Stimulated activated naive CD8-positive, alpha-beta T cell treated with anti-CD3 and anti-CD28 coated beads, Interleukin-15, amount 100 ng/mL, for 72 hours (primary cell): ENCODE measurements at regions not wholly inside any gene's neighbourhood (a gene's known extent, or its start where the extent isn't known, plus 50 kb on each side); places are given as distances from the start of the nearest gene placed in this dataset.

Source experiments
- ATAC-seq: fragments of 150-1000 bp; cut with Tn5 transposase; 2 replicates; pipeline ENCODE4 v1.10.0; 2021; ENCODE audit warnings: mild to moderate bottlenecking, moderate library complexity
- DNase-seq, 2 donors: peaks; one replicate each; pipeline ENCODE4 v3.0.0; 2021 to 2022
- H3K27ac Mint-ChIP-seq, 2 donors: one replicate each; pipeline ENCODE4 v1.8.0; 2022; ENCODE audit warnings: mild to moderate bottlenecking in 2 of 2, mixed read lengths in 2 of 2, moderate library complexity in 2 of 2
- H3K27me3 Mint-ChIP-seq: one replicate; pipeline ENCODE4 v1.8.0; 2022; ENCODE audit warnings: mixed read lengths
- H3K4me1 Mint-ChIP-seq: one replicate; pipeline ENCODE4 v1.8.0; 2022; ENCODE audit warnings: mild to moderate bottlenecking, mixed read lengths
- H3K4me3 Mint-ChIP-seq, 2 donors: one replicate each; pipeline ENCODE4 v1.8.0; 2022; ENCODE audit warnings: mild to moderate bottlenecking in 2 of 2, mixed read lengths in 2 of 2, moderate library complexity in 1 of 2
- H3K9me3 Mint-ChIP-seq, 2 donors: one replicate each; pipeline ENCODE4 v1.8.0; 2022; ENCODE audit warnings: mixed read lengths in 2 of 2

DNA sequence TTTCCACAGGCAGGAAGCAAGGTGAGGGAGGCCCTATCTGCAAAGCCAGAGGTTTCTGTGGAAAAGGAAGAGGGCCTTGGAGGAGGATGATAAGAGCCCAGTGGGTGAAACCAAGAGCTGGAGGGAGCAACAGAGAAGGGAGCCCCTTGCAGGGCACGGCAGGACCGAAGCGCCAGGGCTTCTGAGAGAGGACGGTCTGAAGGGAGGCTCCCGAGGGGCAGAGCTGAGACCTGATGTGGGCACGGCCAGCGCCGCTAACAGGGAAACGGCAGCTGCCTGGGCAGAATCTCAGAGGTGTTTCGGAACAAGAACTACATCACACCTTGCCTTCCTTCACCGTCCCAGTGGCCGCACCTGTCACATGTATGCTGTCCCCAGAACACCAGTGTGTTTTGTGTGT, 144.3 kb upstream of the ADARB2 start:
- no peaks in the 10 kb centered on the region for H3K4me1 Mint-ChIP-seq
- no peak overlapping the region for H3K4me3 Mint-ChIP-seq
- H3K27ac Mint-ChIP-seq, result peak overlapping the region in 1 of 2 donors; percentile 57
- no peak for DNase-seq
- no peak for ATAC-seq
- peaks cover 6 to 7% of the 10 kb centered on the region in 2 donors for H3K9me3 Mint-ChIP-seq
- H3K27me3 Mint-ChIP-seq, result peaks cover 8% of the 10 kb centered on the region

DNA sequence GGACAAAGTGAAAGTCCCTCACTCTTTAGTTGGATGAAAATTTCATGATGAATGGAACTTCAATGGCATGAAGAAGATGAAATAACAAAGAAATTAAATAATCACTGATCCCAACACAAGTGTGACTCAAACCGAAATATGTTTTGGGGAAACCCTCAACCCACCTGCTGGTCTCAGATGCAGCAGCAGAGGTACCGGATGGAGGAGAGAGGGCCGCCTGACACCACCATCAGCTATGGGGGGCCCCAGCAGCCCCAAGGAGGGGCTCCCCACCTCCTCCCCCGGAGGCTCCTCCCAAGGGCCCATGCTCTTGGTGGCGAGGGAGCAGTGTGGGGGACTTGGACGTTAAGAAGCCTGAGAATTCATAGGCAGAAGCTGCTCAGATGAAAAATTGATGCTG, 137.2 kb upstream of the ADARB2 start:
- ATAC-seq (peak; percentile 35), DNase-seq (no peak)
- H3K27me3 Mint-ChIP-seq, result no peaks in the 10 kb centered on the region
- H3K4me1 Mint-ChIP-seq, result no peaks in the 10 kb centered on the region
- no peak overlapping the region for H3K27ac Mint-ChIP-seq
- no peaks in the 10 kb centered on the region for H3K9me3 Mint-ChIP-seq
- no peak overlapping the region for H3K4me3 Mint-ChIP-seq

DNA sequence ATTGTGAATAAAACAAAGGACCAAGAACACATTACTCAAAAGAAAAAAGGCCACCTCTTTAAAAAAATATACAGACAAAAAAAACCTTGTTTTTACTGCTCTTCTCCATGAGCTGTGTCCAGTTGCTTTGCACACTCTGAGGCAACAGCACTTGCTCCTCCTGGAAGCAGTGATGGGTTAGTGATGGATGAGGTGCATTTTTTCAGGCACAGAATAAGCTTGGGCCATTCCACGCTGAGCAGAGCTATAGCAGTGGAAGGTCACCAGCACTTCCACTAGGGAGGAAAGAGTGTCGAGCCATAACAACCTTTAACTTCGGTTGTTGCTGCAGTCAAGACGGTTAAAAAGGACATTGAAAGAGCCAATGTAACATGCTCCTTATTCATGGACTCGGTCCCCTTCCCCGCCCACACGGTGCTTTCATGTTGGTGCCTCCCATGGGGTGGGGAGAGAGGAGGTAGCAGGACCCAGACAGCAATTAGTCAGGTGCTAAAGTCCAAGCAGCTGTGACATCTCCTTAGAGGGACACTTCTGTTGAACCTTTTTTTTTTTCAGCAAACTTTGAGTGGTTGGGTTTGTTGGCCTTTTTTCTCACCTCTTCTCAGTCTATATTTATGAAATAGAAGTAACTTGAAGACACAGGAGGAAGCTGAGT, 136.5 kb upstream of the ADARB2 start:
- ATAC-seq, result no peak
- DNase-seq, result no peak
- Mint-ChIP-seq H3K4me1 (no peaks in the 10 kb centered on the region), H3K27me3 (no peaks in the 10 kb centered on the region), H3K27ac (no peak overlapping the region), H3K9me3 (no peaks in the 10 kb centered on the region), H3K4me3 (no peak overlapping the region)

DNA sequence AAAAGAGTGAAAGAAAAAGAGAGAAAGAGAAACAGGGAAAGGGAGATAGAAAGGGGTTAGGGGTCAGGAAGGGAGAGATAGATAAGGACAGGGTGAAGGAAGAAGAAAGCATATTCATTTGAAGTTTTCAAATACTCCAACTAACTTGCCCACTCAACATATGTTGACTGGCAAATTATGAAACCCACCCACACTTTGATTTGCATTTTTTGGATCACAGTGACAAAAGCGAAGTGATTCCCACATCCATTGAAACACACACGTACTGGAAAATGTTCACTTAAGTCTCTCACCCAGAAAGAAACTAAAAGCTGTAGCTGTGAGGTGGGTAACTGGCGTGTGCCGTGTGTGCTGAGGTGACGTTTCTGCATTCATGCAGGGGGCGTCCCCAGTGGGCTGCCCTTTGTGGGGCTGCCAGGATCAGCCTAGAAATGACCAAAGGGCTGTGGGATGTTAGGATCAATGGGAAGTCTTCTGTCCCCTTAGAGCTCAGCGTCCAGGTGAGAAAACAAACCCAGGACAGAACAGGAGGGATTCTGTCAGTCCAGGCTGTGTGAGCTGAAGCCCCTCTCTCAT, 134.9 kb upstream of the ADARB2 start:
- DNase-seq (no peak), ATAC-seq (no peak)
- Mint-ChIP-seq H3K27ac (no peak overlapping the region), H3K4me3 (no peak overlapping the region), H3K27me3 (no peaks in the 10 kb centered on the region), H3K9me3 (no peaks in the 10 kb centered on the region), H3K4me1 (no peaks in the 10 kb centered on the region)

DNA sequence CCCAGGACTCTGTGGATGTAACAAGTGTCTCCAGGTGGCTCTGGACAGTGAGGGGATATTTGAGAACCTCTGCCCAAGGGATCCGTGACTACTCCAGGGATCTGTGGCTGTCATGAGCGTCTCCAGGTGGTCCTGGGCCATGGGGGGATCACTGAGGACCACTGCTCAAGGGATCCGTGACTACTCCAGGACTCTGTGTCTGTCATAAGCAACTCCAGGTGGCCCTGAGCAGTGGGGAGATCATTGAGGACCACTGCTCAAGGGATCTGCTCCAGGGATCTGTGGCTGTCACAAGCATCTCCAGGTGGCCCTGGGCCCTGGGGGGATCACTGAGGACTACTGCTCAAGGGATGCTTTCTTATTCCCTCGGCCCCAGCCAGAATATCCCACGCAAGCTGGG, 133.2 kb upstream of the ADARB2 start:
- Mint-ChIP-seq H3K27me3 (no peaks in the 10 kb centered on the region), H3K27ac (no peak overlapping the region), H3K4me3 (no peak overlapping the region), H3K4me1 (no peaks in the 10 kb centered on the region), H3K9me3 (no peaks in the 10 kb centered on the region)
- no peak for DNase-seq
- ATAC-seq, result no peak

DNA sequence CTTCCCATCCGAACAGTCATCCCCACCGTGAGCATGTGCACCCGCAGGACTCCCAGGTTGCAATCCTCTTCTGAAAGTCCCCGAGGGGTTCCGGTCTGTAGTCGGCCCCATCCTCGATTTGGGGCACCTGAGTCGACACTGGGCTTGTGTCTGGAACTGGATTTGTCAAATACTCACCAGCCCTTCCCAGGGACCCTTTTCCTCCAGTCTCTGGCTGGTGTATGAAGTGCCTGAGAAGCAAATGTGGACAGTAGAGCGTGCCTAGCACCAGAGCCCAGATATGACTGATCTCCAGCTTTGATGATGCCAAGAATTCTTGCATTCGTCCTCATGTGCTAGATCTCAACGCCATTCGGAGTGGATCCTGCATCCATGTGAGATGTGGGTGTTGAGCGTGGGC, 132.5 kb upstream of the ADARB2 start:
- no peaks in the 10 kb centered on the region for H3K4me1 Mint-ChIP-seq
- no peaks in the 10 kb centered on the region for H3K27me3 Mint-ChIP-seq
- DNase-seq (no peak), ATAC-seq (no peak)
- H3K27ac Mint-ChIP-seq, result peak overlapping the region in 1 of 2 donors; percentile 12
- H3K9me3 Mint-ChIP-seq, result peaks cover 0 to 5% of the 10 kb centered on the region in 2 donors
- H3K4me3 Mint-ChIP-seq, result no peak overlapping the region

DNA sequence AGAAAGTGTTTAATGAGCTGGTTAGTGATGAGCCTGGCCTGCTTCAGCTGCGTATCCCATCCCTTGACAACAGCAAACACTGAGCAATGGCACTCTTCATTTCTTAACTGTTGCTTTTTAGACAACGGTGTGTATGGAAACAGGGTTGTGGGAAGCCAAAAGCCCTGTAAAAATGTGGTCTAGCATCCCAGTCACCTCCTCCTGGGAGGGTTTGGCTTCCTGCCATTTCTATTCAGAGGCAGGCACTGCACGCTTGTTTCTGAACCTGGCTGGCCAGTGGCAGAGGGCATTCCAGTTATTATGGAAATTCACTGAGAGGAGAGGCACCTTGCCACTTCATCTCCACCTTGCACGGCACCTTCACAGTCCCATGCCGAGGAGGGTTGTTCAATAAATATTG, 123.0 kb upstream of the ADARB2 start:
- DNase-seq (no peak), ATAC-seq (no peak)
- no peaks in the 10 kb centered on the region for H3K27me3 Mint-ChIP-seq
- peaks cover 4 to 11% of the 10 kb centered on the region in 2 donors for H3K9me3 Mint-ChIP-seq
- no peaks in the 10 kb centered on the region for H3K4me1 Mint-ChIP-seq
- no peak overlapping the region for H3K27ac Mint-ChIP-seq
- no peak overlapping the region for H3K4me3 Mint-ChIP-seq

DNA sequence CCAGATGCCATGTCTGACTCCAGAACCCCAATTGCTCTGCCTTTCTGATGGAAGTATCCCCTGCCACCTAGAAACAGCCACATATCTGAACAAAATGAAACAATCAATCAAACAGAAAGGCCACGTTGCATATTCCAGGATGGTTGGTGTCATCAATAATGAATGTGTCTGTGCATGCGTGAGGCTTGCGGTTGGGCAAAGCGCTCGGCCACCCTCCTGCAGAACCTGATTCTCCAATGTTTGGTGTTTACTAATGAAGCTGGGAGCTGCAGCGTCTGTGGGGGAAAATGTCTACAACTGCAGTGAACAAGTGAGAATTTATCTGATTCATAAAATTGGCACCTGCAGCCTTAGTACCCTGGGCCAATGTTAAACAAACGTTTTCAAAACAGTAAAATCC, 121.2 kb upstream of the ADARB2 start:
- no peaks in the 10 kb centered on the region for H3K27me3 Mint-ChIP-seq
- DNase-seq (no peak), ATAC-seq (no peak)
- H3K4me3 Mint-ChIP-seq, result no peak overlapping the region
- H3K9me3 Mint-ChIP-seq, result peaks cover 2 to 3% of the 10 kb centered on the region in 2 donors
- no peaks in the 10 kb centered on the region for H3K4me1 Mint-ChIP-seq
- no peak overlapping the region for H3K27ac Mint-ChIP-seq

DNA sequence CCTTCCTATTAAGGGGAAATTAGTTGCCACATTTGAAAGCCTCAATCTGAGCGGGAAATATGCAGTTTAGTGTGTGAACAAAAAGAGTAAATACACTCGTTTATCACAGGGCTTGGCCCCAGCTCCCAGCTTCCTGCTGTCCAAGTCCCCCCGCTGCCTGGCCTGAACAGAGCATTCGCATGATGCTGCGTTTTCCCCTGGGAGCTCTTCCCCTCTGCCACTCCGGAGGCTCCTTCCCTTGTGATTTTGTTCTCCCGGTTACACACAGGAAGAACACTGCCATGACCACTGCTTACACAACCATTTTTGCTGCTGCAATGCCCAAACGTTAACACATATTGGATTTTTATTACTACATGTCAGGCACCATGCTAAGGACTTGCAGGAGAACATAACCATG, 120.7 kb upstream of the ADARB2 start:
- no peaks in the 10 kb centered on the region for H3K27me3 Mint-ChIP-seq
- no peak for DNase-seq
- no peak overlapping the region for H3K4me3 Mint-ChIP-seq
- no peaks in the 10 kb centered on the region for H3K4me1 Mint-ChIP-seq
- ATAC-seq, result no peak
- no peaks in the 10 kb centered on the region for H3K9me3 Mint-ChIP-seq
- no peak overlapping the region for H3K27ac Mint-ChIP-seq

DNA sequence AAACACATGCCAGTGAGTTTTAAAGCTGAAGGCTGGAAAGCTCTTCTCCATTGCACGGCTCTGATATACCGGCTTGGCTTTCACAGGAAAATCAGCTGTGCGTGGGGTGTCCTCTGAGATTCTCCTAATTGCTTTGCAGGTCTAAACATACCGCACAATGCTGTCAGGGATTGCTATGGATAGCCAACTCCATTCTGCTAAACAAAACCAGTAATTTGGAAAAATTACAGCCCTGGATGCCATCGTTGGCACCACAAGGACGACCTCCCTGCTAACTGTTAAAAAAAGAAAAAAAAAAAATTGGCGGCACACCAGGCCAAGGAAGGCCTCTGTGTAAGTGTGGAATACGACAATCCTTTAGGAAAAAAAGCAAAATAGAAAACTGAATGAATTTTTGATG, 118.6 kb upstream of the ADARB2 start:
- no peak overlapping the region for H3K27ac Mint-ChIP-seq
- ATAC-seq, result no peak
- H3K9me3 Mint-ChIP-seq, result no peaks in the 10 kb centered on the region
- no peaks in the 10 kb centered on the region for H3K4me1 Mint-ChIP-seq
- no peaks in the 10 kb centered on the region for H3K27me3 Mint-ChIP-seq
- no peak overlapping the region for H3K4me3 Mint-ChIP-seq
- DNase-seq, result no peak

DNA sequence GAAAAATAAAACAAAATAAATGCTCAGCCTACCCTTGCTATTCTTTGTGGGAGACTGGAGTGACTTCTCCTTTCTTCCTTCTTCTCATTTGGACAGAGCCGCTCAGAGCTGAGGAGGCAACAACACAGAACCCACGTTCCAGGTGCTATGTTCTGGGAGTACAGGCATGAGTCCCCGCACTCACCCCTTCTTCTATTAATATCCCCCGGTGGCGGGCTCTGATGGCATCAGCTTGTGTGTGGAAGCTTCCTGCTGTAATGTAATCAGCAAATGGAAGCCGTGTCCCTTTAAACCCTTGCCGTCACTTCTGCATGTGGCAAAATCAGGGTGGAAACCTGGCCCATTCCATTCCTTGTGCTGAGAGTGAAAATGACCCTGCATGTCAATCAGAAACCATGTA, 116.9 kb upstream of the ADARB2 start:
- no peaks in the 10 kb centered on the region for H3K9me3 Mint-ChIP-seq
- DNase-seq (no peak), ATAC-seq (no peak)
- no peaks in the 10 kb centered on the region for H3K27me3 Mint-ChIP-seq
- no peak overlapping the region for H3K4me3 Mint-ChIP-seq
- H3K27ac Mint-ChIP-seq, result no peak overlapping the region
- no peaks in the 10 kb centered on the region for H3K4me1 Mint-ChIP-seq

DNA sequence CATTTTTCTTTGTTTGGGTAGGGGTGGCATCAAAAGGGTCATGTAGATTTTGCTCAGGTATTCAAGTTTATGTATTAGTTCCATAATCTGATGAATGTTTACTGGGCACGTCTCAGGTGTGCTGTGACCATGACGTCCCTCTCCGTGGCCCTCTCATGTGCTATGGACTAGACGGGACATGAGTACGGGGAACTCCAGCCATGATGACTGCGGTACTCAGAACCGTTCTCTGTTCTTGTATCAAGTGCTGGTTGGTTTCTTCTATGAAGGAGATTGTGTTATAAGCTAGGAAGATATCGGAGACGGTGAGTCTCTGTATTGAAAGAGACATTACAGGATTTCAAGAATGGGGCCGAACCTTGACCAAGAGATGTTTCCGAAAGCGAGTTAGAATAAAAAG, 116.5 kb upstream of the ADARB2 start:
- Mint-ChIP-seq H3K27me3 (no peaks in the 10 kb centered on the region), H3K9me3 (no peaks in the 10 kb centered on the region), H3K27ac (peak overlapping the region in 1 of 2 donors; percentile 45), H3K4me1 (no peaks in the 10 kb centered on the region), H3K4me3 (no peak overlapping the region)
- ATAC-seq (no peak), DNase-seq (no peak)

DNA sequence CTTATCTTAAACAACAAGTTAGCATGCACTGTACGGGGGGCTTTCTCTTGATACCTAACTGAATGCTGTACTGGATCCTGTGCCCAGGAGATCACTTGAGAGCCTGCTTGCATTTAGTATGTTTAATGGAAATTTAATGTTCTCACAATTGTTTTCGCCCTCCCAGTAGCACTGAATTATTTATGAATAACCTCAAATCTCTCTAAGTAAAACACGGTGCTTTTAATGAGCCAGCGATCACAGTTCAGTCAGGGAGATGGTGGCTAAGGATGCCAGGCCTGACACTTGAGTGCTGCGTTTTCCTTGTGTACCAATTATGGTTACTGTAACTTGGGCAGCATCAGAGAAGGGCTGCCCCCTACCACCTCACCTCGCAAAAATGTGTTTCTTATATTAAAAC, 115.5 kb upstream of the ADARB2 start:
- Mint-ChIP-seq H3K9me3 (no peaks in the 10 kb centered on the region), H3K4me1 (no peaks in the 10 kb centered on the region), H3K27me3 (no peaks in the 10 kb centered on the region), H3K4me3 (no peak overlapping the region), H3K27ac (peak overlapping the region in 1 of 2 donors; percentile 38)
- ATAC-seq, result no peak
- no peak for DNase-seq

DNA sequence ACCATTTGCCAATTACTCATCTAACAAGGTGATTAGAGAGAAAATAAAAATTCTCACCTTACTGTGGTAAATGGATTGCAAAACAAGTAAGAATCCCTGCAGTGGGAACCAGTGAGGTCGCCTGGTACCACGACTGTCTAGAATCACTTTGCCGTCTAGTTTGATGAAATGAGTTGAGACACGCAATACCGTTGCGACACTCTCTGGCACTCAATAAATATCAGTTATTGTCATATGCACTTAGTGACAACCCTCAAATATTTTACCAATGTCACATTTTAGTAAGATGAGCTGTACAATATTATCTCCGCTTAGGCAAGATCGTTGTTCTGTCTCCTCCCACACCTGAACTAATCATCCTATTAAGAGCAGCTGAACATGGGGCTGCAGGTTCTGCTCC, 114.4 kb upstream of the ADARB2 start:
- no peak overlapping the region for H3K4me3 Mint-ChIP-seq
- DNase-seq, result no peak
- H3K4me1 Mint-ChIP-seq, result no peaks in the 10 kb centered on the region
- ATAC-seq, result no peak
- H3K27ac Mint-ChIP-seq, result no peak overlapping the region
- H3K9me3 Mint-ChIP-seq, result no peaks in the 10 kb centered on the region
- no peaks in the 10 kb centered on the region for H3K27me3 Mint-ChIP-seq

DNA sequence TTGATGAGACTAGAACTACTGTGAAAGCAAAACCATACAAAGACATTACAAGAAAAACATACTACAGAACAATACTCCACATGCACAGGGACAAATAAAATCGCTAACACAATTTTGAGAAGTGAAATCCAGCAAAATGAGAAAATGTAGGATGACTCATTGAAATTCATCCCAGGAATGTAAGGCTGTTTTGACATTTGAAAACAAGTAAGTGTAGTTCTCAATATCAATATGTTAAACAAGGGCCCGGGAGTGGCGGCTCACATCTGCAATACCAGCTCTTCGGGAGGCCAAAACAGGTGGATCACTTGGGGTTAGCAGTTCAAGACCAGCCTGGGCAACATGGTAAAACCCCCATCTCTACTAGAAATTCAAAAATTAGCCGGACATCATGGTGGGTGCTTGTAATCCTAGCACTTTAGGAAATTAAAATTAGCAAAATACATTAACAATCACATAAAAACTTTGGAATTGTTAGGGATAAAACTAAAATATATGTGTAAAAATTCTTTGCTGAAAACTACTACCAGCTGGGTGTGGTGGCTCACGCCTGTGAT, 113.7 kb upstream of the ADARB2 start:
- no peaks in the 10 kb centered on the region for H3K9me3 Mint-ChIP-seq
- no peak overlapping the region for H3K4me3 Mint-ChIP-seq
- no peaks in the 10 kb centered on the region for H3K4me1 Mint-ChIP-seq

DNA sequence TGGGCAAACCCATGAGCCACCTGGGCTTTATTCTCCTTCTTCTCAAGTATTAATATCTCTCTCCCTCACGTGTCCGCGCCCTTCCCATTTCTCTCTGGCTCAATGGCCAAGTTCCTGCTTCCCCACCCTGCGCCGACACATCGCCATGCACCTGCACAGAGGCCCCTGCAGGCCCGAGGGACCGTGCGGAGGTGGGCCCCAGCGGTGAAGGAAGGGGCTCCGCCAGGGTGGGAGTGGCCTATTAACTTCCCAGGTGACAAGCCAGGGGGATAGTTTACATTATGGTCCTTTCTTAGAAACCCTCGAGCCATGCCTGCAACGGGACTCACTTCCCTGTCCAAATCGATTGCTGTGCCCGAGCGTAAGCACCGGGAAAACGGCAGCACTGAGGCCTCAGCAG, 110.0 kb upstream of the ADARB2 start:
- Mint-ChIP-seq H3K4me1 (no peaks in the 10 kb centered on the region), H3K4me3 (no peak overlapping the region), H3K27ac (no peak overlapping the region), H3K27me3 (no peaks in the 10 kb centered on the region), H3K9me3 (no peaks in the 10 kb centered on the region)
- DNase-seq (no peak), ATAC-seq (peak; percentile 45)

More for the DNA sequence above, 113.7 kb upstream of the ADARB2 start:
- no peak for DNase-seq
- Mint-ChIP-seq H3K27ac (no peak overlapping the region), H3K27me3 (no peaks in the 10 kb centered on the region)
- no peak for ATAC-seq

DNA sequence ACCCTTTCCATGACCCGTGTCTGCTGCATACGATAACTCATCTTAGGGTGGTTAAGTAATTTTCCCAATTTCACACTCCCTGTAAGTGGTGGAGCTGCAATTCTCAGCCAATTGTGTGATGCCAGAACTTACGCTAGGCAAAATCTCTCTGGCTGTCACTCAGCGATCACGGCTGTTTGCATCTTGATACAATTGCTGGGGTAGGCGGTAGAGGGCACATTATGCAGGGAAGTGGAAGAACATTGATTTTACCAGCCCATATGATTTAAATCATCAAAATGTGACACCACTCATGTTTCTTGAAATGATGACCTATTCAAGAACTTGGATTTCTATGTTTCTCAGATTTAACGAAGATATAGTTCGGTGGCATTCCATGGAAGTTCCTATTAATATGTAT, 108.7 kb upstream of the ADARB2 start:
- ATAC-seq, result no peak
- Mint-ChIP-seq H3K4me3 (no peak overlapping the region), H3K4me1 (no peaks in the 10 kb centered on the region), H3K9me3 (peaks cover 0 to 7% of the 10 kb centered on the region in 2 donors), H3K27ac (no peak overlapping the region), H3K27me3 (no peaks in the 10 kb centered on the region)
- no peak for DNase-seq
